ENCODE measurements at regions not wholly inside any gene's neighbourhood (a gene's known extent, or its start where the extent isn't known, plus 50 kb on each side); places are given as distances from the start of the nearest gene placed in this dataset.

DNA sequence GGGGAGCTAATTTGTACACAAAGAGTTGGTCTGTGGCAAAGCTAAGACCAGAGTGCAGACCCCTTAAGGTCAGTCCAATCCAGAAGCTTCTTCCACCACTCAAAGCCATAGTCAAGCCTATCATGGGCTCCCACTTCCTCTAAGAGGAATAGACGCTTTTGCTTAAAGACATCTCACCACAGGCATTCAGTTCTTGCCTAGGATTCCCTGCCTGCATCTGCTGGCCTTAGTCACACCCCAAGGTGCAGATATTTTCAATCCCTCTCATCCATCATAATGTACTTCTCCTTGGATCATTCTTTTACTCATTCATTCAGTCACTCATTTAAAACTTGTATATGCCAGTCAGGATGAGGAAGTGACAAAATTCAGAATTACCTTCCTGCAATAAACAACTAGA is 179.6 kb upstream of the STT3B start:
- Histone ChIP-seq H3K27me3 (no peaks in the 10 kb centered on the region), H2AFZ (replicated peaks) (no peak overlapping the region), H4K20me1 (ENCODE audit: low read depth) (no peaks in the 10 kb centered on the region), H3K4me1 (peaks cover 16% of the 10 kb centered on the region), H3K27ac (no peak overlapping the region), H3K79me2 (ENCODE audit: low read depth) (no peaks in the 10 kb centered on the region), H3K4me3 (no peak overlapping the region), H3K4me2 (no peak overlapping the region), H3K9me3 (ENCODE audit: low read depth) (no peaks in the 10 kb centered on the region), H3K9ac (no peak overlapping the region), H3K36me3 (no peaks in the 10 kb centered on the region), H3F3A (ENCODE audit: low read depth) (peaks cover 12% of the 10 kb centered on the region)
- no peaks in the 10 kb centered on the region for H3K36me3 Mint-ChIP-seq
- H3K27ac Mint-ChIP-seq: no peak overlapping the region
- no peaks in the 10 kb centered on the region for H3K27me3 Mint-ChIP-seq (ENCODE audit: insufficient read depth, low read depth)
- H3K4me1 Mint-ChIP-seq: no peaks in the 10 kb centered on the region
- no peak overlapping the region for H3K4me3 Mint-ChIP-seq
- DNase-seq (ENCODE audit: low spot score): no peak
- TF ChIP-seq, protein P1, sequence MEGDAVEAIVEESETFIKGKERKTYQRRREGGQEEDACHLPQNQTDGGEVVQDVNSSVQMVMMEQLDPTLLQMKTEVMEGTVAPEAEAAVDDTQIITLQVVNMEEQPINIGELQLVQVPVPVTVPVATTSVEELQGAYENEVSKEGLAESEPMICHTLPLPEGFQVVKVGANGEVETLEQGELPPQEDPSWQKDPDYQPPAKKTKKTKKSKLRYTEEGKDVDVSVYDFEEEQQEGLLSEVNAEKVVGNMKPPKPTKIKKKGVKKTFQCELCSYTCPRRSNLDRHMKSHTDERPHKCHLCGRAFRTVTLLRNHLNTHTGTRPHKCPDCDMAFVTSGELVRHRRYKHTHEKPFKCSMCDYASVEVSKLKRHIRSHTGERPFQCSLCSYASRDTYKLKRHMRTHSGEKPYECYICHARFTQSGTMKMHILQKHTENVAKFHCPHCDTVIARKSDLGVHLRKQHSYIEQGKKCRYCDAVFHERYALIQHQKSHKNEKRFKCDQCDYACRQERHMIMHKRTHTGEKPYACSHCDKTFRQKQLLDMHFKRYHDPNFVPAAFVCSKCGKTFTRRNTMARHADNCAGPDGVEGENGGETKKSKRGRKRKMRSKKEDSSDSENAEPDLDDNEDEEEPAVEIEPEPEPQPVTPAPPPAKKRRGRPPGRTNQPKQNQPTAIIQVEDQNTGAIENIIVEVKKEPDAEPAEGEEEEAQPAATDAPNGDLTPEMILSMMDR (IDR thresholded peaks at IDR 0.05): no peak
- TF ChIP-seq EZH2phosphoT487 (IDR thresholded peaks at IDR 0.05): no peak
- no peak for TF ChIP-seq EZH2 (IDR thresholded peaks at IDR 0.05)
- H3K9me3 Mint-ChIP-seq: peaks cover 4% of the 10 kb centered on the region

DNA sequence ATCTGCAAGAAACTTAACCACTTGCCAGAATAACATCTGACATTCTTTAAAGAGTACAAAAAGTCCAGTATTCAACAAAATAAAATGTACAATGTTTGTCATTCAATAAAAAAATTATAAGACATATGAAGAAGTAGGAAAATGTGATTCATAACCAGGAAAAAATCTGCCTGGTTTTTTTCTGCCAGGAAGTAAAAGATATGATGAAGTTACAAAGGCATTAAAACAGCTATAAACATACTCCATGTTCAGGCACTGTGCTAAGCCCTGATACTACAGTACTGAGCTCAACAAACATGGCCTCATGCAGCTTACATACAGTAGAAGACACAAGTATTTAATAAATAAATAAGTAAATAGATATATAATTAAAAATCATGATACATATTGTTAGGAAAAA is 178.4 kb upstream of the STT3B start:
- TF ChIP-seq EZH2phosphoT487 (IDR thresholded peaks at IDR 0.05) (no peak), EZH2 (IDR thresholded peaks at IDR 0.05) (no peak)
- TF ChIP-seq, protein P1 (IDR thresholded peaks at IDR 0.05): no peak
- Histone ChIP-seq H3K9me3 (ENCODE audit: low read depth) (no peaks in the 10 kb centered on the region), H3K4me1 (peaks cover 16% of the 10 kb centered on the region), H3K9ac (no peak overlapping the region), H3K27me3 (no peaks in the 10 kb centered on the region), H2AFZ (replicated peaks) (no peak overlapping the region), H3K4me3 (no peak overlapping the region), H3K79me2 (ENCODE audit: low read depth) (no peaks in the 10 kb centered on the region), H3K36me3 (no peaks in the 10 kb centered on the region), H3K4me2 (no peak overlapping the region), H3K27ac (no peak overlapping the region), H3F3A (ENCODE audit: low read depth) (peaks cover 12% of the 10 kb centered on the region), H4K20me1 (ENCODE audit: low read depth) (no peaks in the 10 kb centered on the region)
- DNase-seq (ENCODE audit: low spot score): no peak
- Mint-ChIP-seq H3K27ac (no peak overlapping the region), H3K36me3 (no peaks in the 10 kb centered on the region), H3K27me3 (ENCODE audit: insufficient read depth, low read depth) (no peaks in the 10 kb centered on the region), H3K4me3 (no peak overlapping the region), H3K4me1 (no peaks in the 10 kb centered on the region), H3K9me3 (peaks cover 4% of the 10 kb centered on the region)

DNA sequence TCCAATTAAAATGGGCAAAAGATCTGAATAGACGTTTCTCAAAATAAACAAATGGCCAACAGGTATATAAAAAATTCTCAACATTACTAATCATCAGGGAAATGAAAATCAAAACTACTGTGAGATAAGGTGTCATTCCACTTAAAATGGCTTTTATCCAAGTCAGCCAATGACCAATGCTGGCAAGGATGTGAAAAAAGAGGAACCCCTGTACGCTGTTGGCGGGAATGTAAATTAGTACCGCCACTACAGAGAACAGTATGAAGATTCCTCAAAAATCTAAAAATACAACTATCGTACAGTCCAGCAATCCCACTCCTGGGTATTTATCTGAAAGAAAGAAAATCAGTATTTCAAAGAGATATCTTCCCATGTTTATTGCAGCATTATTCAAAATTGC is 176.9 kb upstream of the STT3B start:
- peaks cover 2% of the 10 kb centered on the region for H3F3A ChIP-seq (ENCODE audit: low read depth)
- H3K4me3 Mint-ChIP-seq: no peak overlapping the region
- TF ChIP-seq EZH2phosphoT487 (IDR thresholded peaks at IDR 0.05): no peak
- TF ChIP-seq EZH2 (IDR thresholded peaks at IDR 0.05): no peak
- TF ChIP-seq, protein P1 (IDR thresholded peaks at IDR 0.05): no peak
- H3K4me1 ChIP-seq: peaks cover 4% of the 10 kb centered on the region
- no peak overlapping the region for H3K4me3 ChIP-seq
- no peaks in the 10 kb centered on the region for H3K9me3 ChIP-seq (ENCODE audit: low read depth)
- no peak overlapping the region for H3K27ac Mint-ChIP-seq
- no peak overlapping the region for H3K4me2 ChIP-seq
- no peaks in the 10 kb centered on the region for H4K20me1 ChIP-seq (ENCODE audit: low read depth)
- no peaks in the 10 kb centered on the region for H3K36me3 Mint-ChIP-seq
- no peaks in the 10 kb centered on the region for H3K36me3 ChIP-seq
- no peaks in the 10 kb centered on the region for H3K27me3 ChIP-seq
- DNase-seq (ENCODE audit: low spot score): no peak
- no peaks in the 10 kb centered on the region for H3K79me2 ChIP-seq (ENCODE audit: low read depth)
- no peaks in the 10 kb centered on the region for H3K27me3 Mint-ChIP-seq (ENCODE audit: insufficient read depth, low read depth)
- peaks cover 4% of the 10 kb centered on the region for H3K9me3 Mint-ChIP-seq
- peaks cover 4% of the 10 kb centered on the region for H3K4me1 Mint-ChIP-seq
- no peak overlapping the region for H2AFZ ChIP-seq (replicated peaks)
- no peak overlapping the region for H3K27ac ChIP-seq
- H3K9ac ChIP-seq: no peak overlapping the region

Measured in neural progenitor cell (in vitro differentiated cells).